ENCODE measurements at regions not wholly inside any gene's neighbourhood (a gene's known extent, or its start where the extent isn't known, plus 50 kb on each side); places are given as distances from the start of the nearest gene placed in this dataset.

DNA sequence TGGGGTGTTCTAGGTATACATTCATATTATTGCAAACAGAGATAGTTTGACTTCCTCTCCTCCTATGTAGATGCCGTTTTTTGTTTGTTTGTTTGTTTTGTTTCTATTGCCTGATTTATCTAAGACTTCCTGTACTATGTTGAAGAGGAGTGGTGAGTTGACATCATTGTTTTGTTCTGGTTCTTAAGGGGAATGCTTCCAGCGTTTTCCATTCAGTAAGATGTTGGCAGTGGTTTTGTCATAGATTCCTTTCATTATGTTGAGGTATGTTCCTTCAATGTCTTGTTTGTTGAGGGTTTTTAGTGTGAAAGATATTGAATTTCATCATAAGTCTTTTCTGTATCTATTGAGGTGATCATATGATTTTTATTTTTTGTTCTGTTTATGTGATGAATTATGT lies 401.6 kb upstream of the EPHA5 start:
- H3K9me3 ChIP-seq = peaks cover 0 to 7% of the 10 kb centered on the region in 2 donors
- TF ChIP-seq POLR2A (IDR thresholded peaks at IDR 0.05) (no peak), CTCF (IDR thresholded peaks at IDR 0.05) (no peak)
- H3K4me3 ChIP-seq = no peak overlapping the region
- H3K27me3 ChIP-seq = no peaks in the 10 kb centered on the region
- H3K36me3 ChIP-seq = no peaks in the 10 kb centered on the region
- DNase-seq (ENCODE audit: low spot score in 2 of 2) = no peak
- intact Hi-C loops (cut with DNase I; ENCODE audit: low total_unique reads) = loop anchor here (5.0 kb wide), 1 partner anchor 140 kb away; no protein-coding TSS in a partner anchor
- H3K4me1 ChIP-seq = no peaks in the 10 kb centered on the region
- H3K27ac ChIP-seq = no peak overlapping the region

- Histone ChIP-seq H3K27me3 (no peaks in the 10 kb centered on the region), H3K4me3 (no peak overlapping the region), H3K36me3 (no peaks in the 10 kb centered on the region), H3K4me1 (no peaks in the 10 kb centered on the region), H3K9me3 (no peaks in the 10 kb centered on the region), H3K27ac (no peak overlapping the region)
- intact Hi-C loops (cut with DNase I; ENCODE audit: low total_unique reads) = no loop called here
- TF ChIP-seq CTCF (IDR thresholded peaks at IDR 0.05) (no peak), POLR2AphosphoS5 (IDR thresholded peaks at IDR 0.05) (no peak), POLR2A (IDR thresholded peaks at IDR 0.05) (no peak)
- DNase-seq (ENCODE audit: low spot score in 2 of 2) = no peak
These were observed 392.6 kb upstream of the EPHA5 start for GRCh38 chr4:66062921-66063320.

- Histone ChIP-seq H3K4me3 (no peak overlapping the region), H3K27ac (no peak overlapping the region), H3K4me1 (no peaks in the 10 kb centered on the region), H3K9me3 (no peaks in the 10 kb centered on the region), H3K36me3 (no peaks in the 10 kb centered on the region), H3K27me3 (no peaks in the 10 kb centered on the region)
- intact Hi-C loops (cut with DNase I; ENCODE audit: low total_unique reads) = no loop called here
- DNase-seq (ENCODE audit: low spot score in 2 of 2) = no peak
- TF ChIP-seq POLR2AphosphoS5 (IDR thresholded peaks at IDR 0.05) = no peak
- TF ChIP-seq CTCF (IDR thresholded peaks at IDR 0.05) = no peak
- no peak for TF ChIP-seq POLR2A (IDR thresholded peaks at IDR 0.05)
These were observed 391.8 kb upstream of the EPHA5 start for GRCh38 chr4:66062044-66062443.

DNA sequence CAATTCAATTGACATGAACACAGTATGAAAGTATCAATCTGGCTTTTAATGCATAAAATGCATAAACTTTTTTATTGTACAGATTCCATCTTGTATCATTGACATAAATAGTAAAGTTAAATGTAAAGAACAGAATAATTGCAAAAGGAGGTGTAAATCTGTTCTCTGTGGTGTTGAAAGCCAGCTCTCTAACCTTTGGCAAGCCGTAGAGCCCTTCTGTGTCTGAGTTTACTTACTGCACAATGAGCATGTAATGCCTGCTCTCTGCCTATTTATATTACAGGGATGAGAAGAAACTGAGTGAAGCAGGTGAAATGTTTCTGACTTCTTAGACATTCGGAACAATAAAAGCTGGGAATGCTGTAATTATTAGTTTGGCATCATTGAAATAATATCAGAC lies 389.3 kb upstream of the EPHA5 start:
- Histone ChIP-seq H3K4me3 (no peak overlapping the region), H3K9me3 (no peaks in the 10 kb centered on the region), H3K27me3 (no peaks in the 10 kb centered on the region), H3K27ac (no peak overlapping the region), H3K36me3 (no peaks in the 10 kb centered on the region), H3K4me1 (no peaks in the 10 kb centered on the region)
- intact Hi-C loops (cut with DNase I; ENCODE audit: low total_unique reads) = no loop called here
- TF ChIP-seq CTCF (IDR thresholded peaks at IDR 0.05) (no peak), POLR2AphosphoS5 (IDR thresholded peaks at IDR 0.05) (no peak), POLR2A (IDR thresholded peaks at IDR 0.05) (no peak)
- DNase-seq (ENCODE audit: low spot score in 2 of 2) = no peak

DNA sequence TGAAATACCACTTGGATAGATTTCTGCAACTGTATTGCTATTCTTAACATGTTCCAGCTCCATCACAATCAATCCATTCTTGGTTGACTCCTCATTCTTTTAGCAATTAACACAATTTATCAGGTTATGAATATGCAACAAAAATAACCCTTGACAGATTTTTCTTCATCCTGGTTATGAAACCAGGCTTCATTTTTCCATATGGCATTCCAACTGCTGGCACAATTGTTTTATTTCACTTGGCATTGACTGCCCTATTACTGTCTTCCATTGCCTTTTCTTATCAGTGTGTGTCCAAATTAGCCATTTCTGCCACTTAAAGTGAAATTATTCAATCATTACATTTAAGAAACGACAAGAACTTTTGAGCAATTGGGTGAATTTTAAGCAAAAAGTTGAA lies 388.8 kb upstream of the EPHA5 start:
- no peak for TF ChIP-seq POLR2AphosphoS5 (IDR thresholded peaks at IDR 0.05)
- no peak for TF ChIP-seq CTCF (IDR thresholded peaks at IDR 0.05)
- TF ChIP-seq POLR2A (IDR thresholded peaks at IDR 0.05) = no peak
- H3K4me1 ChIP-seq = no peaks in the 10 kb centered on the region
- H3K27me3 ChIP-seq = no peaks in the 10 kb centered on the region
- no peak overlapping the region for H3K27ac ChIP-seq
- H3K4me3 ChIP-seq = no peak overlapping the region
- H3K36me3 ChIP-seq = no peaks in the 10 kb centered on the region
- H3K9me3 ChIP-seq = no peaks in the 10 kb centered on the region
- no peak for DNase-seq (ENCODE audit: low spot score in 2 of 2)
- intact Hi-C loops (cut with DNase I; ENCODE audit: low total_unique reads) = no loop called here

Measured in breast epithelium (tissue), 4 donors.